ENCODE measurements at regions not wholly inside any gene's neighbourhood (a gene's known extent, or its start where the extent isn't known, plus 50 kb on each side); places are given as distances from the start of the nearest gene placed in this dataset.

DNA sequence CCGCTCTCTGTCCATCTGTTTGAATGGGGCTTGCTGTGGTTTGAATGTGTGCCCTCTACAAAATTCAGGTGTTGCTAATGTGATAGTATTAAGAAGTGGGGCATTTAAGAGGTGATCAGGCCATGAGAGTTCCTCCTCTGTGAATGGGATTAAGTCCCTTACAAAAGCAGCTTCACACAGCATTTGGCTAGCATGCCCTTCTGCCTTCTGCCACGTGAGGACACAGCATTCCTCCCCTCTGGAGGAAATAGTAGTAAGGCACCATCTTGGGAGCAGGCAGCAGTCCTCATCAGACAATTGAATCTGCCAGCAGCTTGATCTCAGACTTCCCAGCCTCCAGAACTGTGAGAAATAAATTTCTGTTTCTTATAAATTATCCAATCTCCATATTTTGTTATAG lies 540.2 kb downstream of the CSNK1G3 start:
- DNase-seq (ENCODE audit: low spot score) (no peak), ATAC-seq (ENCODE audit: low FRiP score) (no peak)
- TF ChIP-seq, protein P1, sequence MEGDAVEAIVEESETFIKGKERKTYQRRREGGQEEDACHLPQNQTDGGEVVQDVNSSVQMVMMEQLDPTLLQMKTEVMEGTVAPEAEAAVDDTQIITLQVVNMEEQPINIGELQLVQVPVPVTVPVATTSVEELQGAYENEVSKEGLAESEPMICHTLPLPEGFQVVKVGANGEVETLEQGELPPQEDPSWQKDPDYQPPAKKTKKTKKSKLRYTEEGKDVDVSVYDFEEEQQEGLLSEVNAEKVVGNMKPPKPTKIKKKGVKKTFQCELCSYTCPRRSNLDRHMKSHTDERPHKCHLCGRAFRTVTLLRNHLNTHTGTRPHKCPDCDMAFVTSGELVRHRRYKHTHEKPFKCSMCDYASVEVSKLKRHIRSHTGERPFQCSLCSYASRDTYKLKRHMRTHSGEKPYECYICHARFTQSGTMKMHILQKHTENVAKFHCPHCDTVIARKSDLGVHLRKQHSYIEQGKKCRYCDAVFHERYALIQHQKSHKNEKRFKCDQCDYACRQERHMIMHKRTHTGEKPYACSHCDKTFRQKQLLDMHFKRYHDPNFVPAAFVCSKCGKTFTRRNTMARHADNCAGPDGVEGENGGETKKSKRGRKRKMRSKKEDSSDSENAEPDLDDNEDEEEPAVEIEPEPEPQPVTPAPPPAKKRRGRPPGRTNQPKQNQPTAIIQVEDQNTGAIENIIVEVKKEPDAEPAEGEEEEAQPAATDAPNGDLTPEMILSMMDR (IDR thresholded peaks at IDR 0.05), result no peak

- TF ChIP-seq, protein P1 (IDR thresholded peaks at IDR 0.05), result no peak
- ATAC-seq (ENCODE audit: low FRiP score) (no peak), DNase-seq (ENCODE audit: low spot score) (no peak)
Observed at GRCh38 chr5:124050120-124050770, 538.3 kb downstream of the CSNK1G3 start.

GRCh38 chr5:124045412-124045811 lies 533.4 kb downstream of the CSNK1G3 start:
- DNase-seq (ENCODE audit: low spot score), result no peak
- ATAC-seq (ENCODE audit: low FRiP score), result no peak
- TF ChIP-seq, protein P1 (IDR thresholded peaks at IDR 0.05), result no peak

- ATAC-seq (ENCODE audit: low FRiP score), result no peak
Observed at GRCh38 chr5:124044613-124045012, 532.6 kb downstream of the CSNK1G3 start.

DNA sequence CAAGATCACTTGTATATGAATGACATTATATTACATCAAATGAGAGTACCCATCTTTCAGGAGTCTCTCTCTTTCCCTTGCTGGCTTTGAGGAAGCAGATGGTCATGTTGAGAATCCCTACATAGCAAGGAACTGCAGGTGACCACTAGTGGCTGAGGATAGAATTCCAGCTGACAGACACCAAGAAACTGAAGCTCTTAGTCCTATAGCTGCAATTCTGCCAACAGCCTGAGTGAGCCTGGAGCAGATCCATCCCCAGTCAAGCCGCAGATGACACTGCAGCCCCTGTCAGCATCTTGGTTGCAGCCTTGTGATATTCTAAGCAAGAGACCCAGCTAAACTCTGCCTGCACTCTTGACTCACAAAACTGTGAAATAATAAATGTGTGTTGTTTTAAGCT lies 531.5 kb downstream of the CSNK1G3 start:
- TF ChIP-seq, protein P1 (IDR thresholded peaks at IDR 0.05), result no peak
- ATAC-seq (ENCODE audit: low FRiP score), result no peak
- DNase-seq (ENCODE audit: low spot score), result no peak

More at GRCh38 chr5:124044613-124045012, 532.6 kb downstream of the CSNK1G3 start:
- TF ChIP-seq, protein P1 (IDR thresholded peaks at IDR 0.05), result no peak
- DNase-seq (ENCODE audit: low spot score), result no peak

DNA sequence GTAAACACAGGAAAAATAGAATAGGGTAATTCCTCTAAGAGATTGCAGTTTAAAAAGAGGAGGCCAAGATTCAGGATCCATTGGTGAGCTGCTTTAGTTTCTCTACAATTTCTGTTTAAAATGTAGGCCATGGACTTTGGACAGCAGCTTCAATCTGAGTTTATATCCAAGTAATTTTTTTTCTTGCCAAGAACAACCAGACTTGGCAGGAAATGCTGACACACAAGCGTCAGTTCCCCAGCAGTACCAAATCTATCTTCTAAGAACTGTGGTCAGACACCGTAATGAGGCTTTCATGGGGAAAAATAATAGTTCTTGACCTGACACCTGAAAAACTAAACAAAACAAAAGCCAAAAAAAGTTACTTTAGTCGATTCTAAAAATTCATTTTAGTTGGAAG lies 528.8 kb downstream of the CSNK1G3 start:
- DNase-seq (ENCODE audit: low spot score) (no peak), ATAC-seq (ENCODE audit: low FRiP score) (no peak)
- TF ChIP-seq, protein P1 (IDR thresholded peaks at IDR 0.05), result no peak

DNA sequence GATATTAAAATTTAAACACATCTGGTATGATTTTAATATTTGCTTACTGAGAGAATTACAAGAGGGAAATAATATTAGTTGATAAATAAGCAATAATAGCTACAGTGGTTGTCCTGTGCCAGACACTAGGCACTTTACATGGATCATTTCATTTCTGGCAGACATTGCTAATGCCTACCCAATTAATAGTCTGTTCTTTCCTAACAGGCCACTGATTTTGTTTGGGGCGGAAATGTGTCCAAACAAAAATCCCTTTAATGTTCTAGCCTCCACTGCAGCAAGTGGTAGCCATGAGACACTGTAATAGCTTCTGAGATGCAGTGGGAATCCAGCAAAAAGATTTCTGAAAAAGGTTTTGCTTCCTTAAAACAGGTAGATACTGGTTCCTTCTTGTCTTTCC lies 527.4 kb downstream of the CSNK1G3 start:
- TF ChIP-seq, protein P1 (IDR thresholded peaks at IDR 0.05), result no peak
- no peak for DNase-seq (ENCODE audit: low spot score)
- ATAC-seq (ENCODE audit: low FRiP score), result no peak

Data from omental fat pad (tissue), 3 donors.